Left kidney (tissue), 1 donor: ENCODE measurements at regions not wholly inside any gene's neighbourhood (a gene's known extent, or its start where the extent isn't known, plus 50 kb on each side); places are given as distances from the start of the nearest gene placed in this dataset.

Experiments
- DNase-seq: peaks from one replicate; pipeline ENCODE4 v3.0.0-alpha.2; 2013

GRCh38 chr4:15339737-15340136, 88.1 kb upstream of the C1QTNF7 start:
- peak; percentile 74 for DNase-seq

GRCh38 chr4:15340332-15340731, 87.5 kb upstream of the C1QTNF7 start:
- no peak for DNase-seq

GRCh38 chr4:15340902-15341732, 86.7 kb upstream of the C1QTNF7 start:
- DNase-seq = peak; percentile 45

GRCh38 chr4:15341733-15342300, 86.0 kb upstream of the C1QTNF7 start:
- no peak for DNase-seq

GRCh38 chr4:15343000-15343399, 84.8 kb upstream of the C1QTNF7 start:
- no peak for DNase-seq

- no peak for DNase-seq
These were observed 84.3 kb upstream of the C1QTNF7 start for GRCh38 chr4:15343581-15343980.

- DNase-seq = no peak
These were observed 83.8 kb upstream of the C1QTNF7 start for GRCh38 chr4:15344041-15344440.

- no peak for DNase-seq
These were observed 82.7 kb upstream of the C1QTNF7 start for GRCh38 chr4:15345134-15345533.

GRCh38 chr4:15348236-15348635, 79.6 kb upstream of the C1QTNF7 start:
- DNase-seq = no peak

GRCh38 chr4:15348695-15349094, 79.1 kb upstream of the C1QTNF7 start:
- DNase-seq = no peak

- DNase-seq = no peak
These were observed 78.3 kb upstream of the C1QTNF7 start for GRCh38 chr4:15349531-15349935.

- DNase-seq = no peak
These were observed 77.9 kb upstream of the C1QTNF7 start for GRCh38 chr4:15349965-15350364.

GRCh38 chr4:15352524-15352923, 75.3 kb upstream of the C1QTNF7 start:
- no peak for DNase-seq

GRCh38 chr4:15353207-15353606, 74.6 kb upstream of the C1QTNF7 start:
- no peak for DNase-seq

- DNase-seq = peak; percentile 79
These were observed 73.2 kb upstream of the C1QTNF7 start for GRCh38 chr4:15354371-15355297.

GRCh38 chr4:15361529-15361928, 66.3 kb upstream of the C1QTNF7 start:
- DNase-seq = no peak

GRCh38 chr4:15362541-15362940, 65.3 kb upstream of the C1QTNF7 start:
- DNase-seq = no peak

- DNase-seq = no peak
These were observed 63.6 kb upstream of the C1QTNF7 start for GRCh38 chr4:15364183-15364582.

- DNase-seq = no peak
These were observed 62.2 kb upstream of the C1QTNF7 start for GRCh38 chr4:15365641-15366040.

GRCh38 chr4:15366721-15367120, 61.1 kb upstream of the C1QTNF7 start:
- no peak for DNase-seq

- no peak for DNase-seq
These were observed 59.0 kb upstream of the C1QTNF7 start for GRCh38 chr4:15368856-15369255.

- DNase-seq = no peak
These were observed 57.5 kb upstream of the C1QTNF7 start for GRCh38 chr4:15370296-15370695.

GRCh38 chr4:15373363-15373762, 54.5 kb upstream of the C1QTNF7 start:
- no peak for DNase-seq
